ENCODE measurements at regions not wholly inside any gene's neighbourhood (a gene's known extent, or its start where the extent isn't known, plus 50 kb on each side); places are given as distances from the start of the nearest gene placed in this dataset.

- Mint-ChIP-seq H3K27me3 (ENCODE audit: low read depth) (no peaks in the 10 kb centered on the region), H3K27ac (no peak overlapping the region), H3K9me3 (no peaks in the 10 kb centered on the region), H3K4me1 (peaks cover 9% of the 10 kb centered on the region), H3K4me3 (no peak overlapping the region), H3K36me3 (no peaks in the 10 kb centered on the region)
- ATAC-seq (no peak), DNase-seq (ENCODE audit: low spot score) (no peak)
- ChIA-PET CTCF (no interaction called here), POLR2A (interaction anchor here (0.6 kb wide), 1 partner anchor 291 kb away, joined by 3 read pairs; no protein-coding TSS in a partner anchor)
- TF ChIP-seq TP53 (CRISPR knock-in tag; IDR thresholded peaks at IDR 0.05) (no peak), GABPB1 (CRISPR knock-in tag; IDR thresholded peaks at IDR 0.05) (no peak), E2F1 (CRISPR knock-in tag; IDR thresholded peaks at IDR 0.05) (no peak), RORB (CRISPR knock-in tag; IDR thresholded peaks at IDR 0.05) (no peak), ATF3 (CRISPR knock-in tag; conservative IDR thresholded peaks at IDR 0.05) (no peak), ZBTB21 (CRISPR knock-in tag; IDR thresholded peaks at IDR 0.05; ENCODE audit: borderline replicate concordance) (no peak), ZNF232 (CRISPR knock-in tag; IDR thresholded peaks at IDR 0.05) (no peak), ELF4 (CRISPR knock-in tag; IDR thresholded peaks at IDR 0.05; ENCODE audit: low read depth) (no peak)
These were observed 100.8 kb upstream of the DAAM1 start for GRCh38 chr14:59087711-59088110.

- H3K4me3 Mint-ChIP-seq: no peak overlapping the region
- peaks cover 9% of the 10 kb centered on the region for H3K4me1 Mint-ChIP-seq
- no peaks in the 10 kb centered on the region for H3K36me3 Mint-ChIP-seq
- H3K27ac Mint-ChIP-seq: no peak overlapping the region
- POLR2A ChIA-PET: no interaction called here
- no peak for ATAC-seq
- CTCF ChIA-PET: interaction anchor here (1.0 kb wide), 1 partner anchor 450 kb away, joined by 3 read pairs; no protein-coding TSS in a partner anchor
- no peak for TF ChIP-seq ERG (CRISPR knock-in tag; IDR thresholded peaks at IDR 0.05)
- no peak for TF ChIP-seq ZNF138 (CRISPR knock-in tag; conservative IDR thresholded peaks at IDR 0.05)
- no peak for TF ChIP-seq SP1 (CRISPR knock-in tag; conservative IDR thresholded peaks at IDR 0.05)
- no peak for TF ChIP-seq JAZF1 (CRISPR knock-in tag; IDR thresholded peaks at IDR 0.05)
- TF ChIP-seq ZSCAN18 (CRISPR knock-in tag; IDR thresholded peaks at IDR 0.05): no peak
- TF ChIP-seq ZNF219 (CRISPR knock-in tag; IDR thresholded peaks at IDR 0.05; ENCODE audit: borderline replicate concordance): no peak
- H3K9me3 Mint-ChIP-seq: no peaks in the 10 kb centered on the region
- DNase-seq (ENCODE audit: low spot score): no peak
- no peaks in the 10 kb centered on the region for H3K27me3 Mint-ChIP-seq (ENCODE audit: low read depth)
These were observed 97.9 kb upstream of the DAAM1 start for GRCh38 chr14:59090572-59090971.

- TF ChIP-seq NFYB (CRISPR knock-in tag; conservative IDR thresholded peaks at IDR 0.05; ENCODE audit: low read depth): no peak
- Mint-ChIP-seq H3K36me3 (no peaks in the 10 kb centered on the region), H3K9me3 (no peaks in the 10 kb centered on the region), H3K4me3 (no peak overlapping the region), H3K27ac (no peak overlapping the region), H3K27me3 (ENCODE audit: low read depth) (no peaks in the 10 kb centered on the region), H3K4me1 (peaks cover 7% of the 10 kb centered on the region)
- no peak for ATAC-seq
- POLR2A ChIA-PET: no interaction called here
- no peak for DNase-seq (ENCODE audit: low spot score)
- CTCF ChIA-PET: interaction anchor here (1.0 kb wide), 1 partner anchor 451 kb away, joined by 3 read pairs; no protein-coding TSS in a partner anchor
These were observed 97.1 kb upstream of the DAAM1 start for GRCh38 chr14:59091404-59091803.

GRCh38 chr14:59091976-59092375 lies 96.5 kb upstream of the DAAM1 start:
- POLR2A ChIA-PET: no interaction called here
- CTCF ChIA-PET: no interaction called here
- Mint-ChIP-seq H3K27me3 (ENCODE audit: low read depth) (no peaks in the 10 kb centered on the region), H3K27ac (no peak overlapping the region), H3K36me3 (no peaks in the 10 kb centered on the region), H3K4me3 (no peak overlapping the region), H3K9me3 (no peaks in the 10 kb centered on the region), H3K4me1 (peaks cover 7% of the 10 kb centered on the region)
- no peak for DNase-seq (ENCODE audit: low spot score)
- ATAC-seq: no peak
- TF ChIP-seq ARID4B (CRISPR knock-in tag; IDR thresholded peaks at IDR 0.05; ENCODE audit: borderline replicate concordance) (no peak), ATF2 (CRISPR knock-in tag; IDR thresholded peaks at IDR 0.05; ENCODE audit: borderline replicate concordance, low read depth) (no peak), RORB (CRISPR knock-in tag; IDR thresholded peaks at IDR 0.05) (no peak), IRF1 (CRISPR knock-in tag; IDR thresholded peaks at IDR 0.05) (no peak), MYBL2 (CRISPR knock-in tag; IDR thresholded peaks at IDR 0.05) (no peak), TCF7 (CRISPR knock-in tag; IDR thresholded peaks at IDR 0.05; ENCODE audit: low read depth) (no peak), GABPB1 (CRISPR knock-in tag; IDR thresholded peaks at IDR 0.05) (no peak)
